PFSK-1 (cell line): ENCODE measurements at regions not wholly inside any gene's neighbourhood (a gene's known extent, or its start where the extent isn't known, plus 50 kb on each side); places are given as distances from the start of the nearest gene placed in this dataset.

Experiments used
- FOXP2 ChIP-seq: optimal IDR thresholded peaks from 2 replicates; pipeline ENCODE3; 2011; ENCODE audit warnings: borderline replicate concordance, control low read depth, inconsistent platforms; ENCODE audit not compliant: insufficient read depth; ENCODE audit errors: extremely low read length, extremely low read depth
- POLR2AphosphoS5 ChIP-seq: IDR thresholded peaks from 2 replicates; pipeline ENCODE4 v1.6.1; 2012; ENCODE audit warnings: low read depth, mild to moderate bottlenecking, control low read depth, low read length, moderate library complexity
- SIN3A ChIP-seq: IDR thresholded peaks from 2 replicates; pipeline ENCODE4 v1.6.1; 2012; ENCODE audit warnings: mild to moderate bottlenecking, low read length, moderate library complexity, borderline replicate concordance; ENCODE audit not compliant: insufficient read depth
- TAF1 ChIP-seq: IDR thresholded peaks from 2 replicates; pipeline ENCODE4 v1.6.1; 2012; ENCODE audit warnings: low read length, control low read depth, borderline replicate concordance; ENCODE audit not compliant: insufficient read depth
- TF ChIP-seq, protein P1 (sequence below), 2 experiments: IDR thresholded peaks; 2 replicates each; pipeline versions ENCODE4 v1.6.1 to v1.8.0; 2011 to 2012; ENCODE audit warnings: low read depth in 2 of 2, low read length in 2 of 2, control low read depth in 1 of 2, inconsistent platforms in 1 of 2, mild to moderate bottlenecking in 1 of 2, moderate library complexity in 1 of 2; ENCODE audit not compliant: insufficient read depth in 1 of 2

DNA sequence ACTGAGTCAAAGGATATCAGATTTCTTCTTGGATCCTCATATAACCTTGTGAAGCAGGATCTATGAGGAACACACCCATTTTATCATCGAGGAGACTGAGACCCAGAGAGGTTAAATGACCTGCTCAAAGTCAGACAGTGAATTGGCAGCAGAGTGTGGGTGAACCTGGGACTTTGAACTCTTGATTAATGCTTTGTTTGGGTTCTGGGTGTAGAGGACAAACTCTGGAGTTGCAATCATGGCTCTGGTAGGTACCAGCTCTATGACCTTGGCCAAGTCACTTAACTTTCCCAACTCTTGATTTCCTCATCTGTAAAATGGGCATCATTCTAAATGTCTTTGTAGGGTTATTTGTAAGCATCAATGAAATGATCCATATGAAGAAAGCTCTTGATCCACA, 166.4 kb downstream of the HAPSTR1 start:
- TF ChIP-seq, protein P1, sequence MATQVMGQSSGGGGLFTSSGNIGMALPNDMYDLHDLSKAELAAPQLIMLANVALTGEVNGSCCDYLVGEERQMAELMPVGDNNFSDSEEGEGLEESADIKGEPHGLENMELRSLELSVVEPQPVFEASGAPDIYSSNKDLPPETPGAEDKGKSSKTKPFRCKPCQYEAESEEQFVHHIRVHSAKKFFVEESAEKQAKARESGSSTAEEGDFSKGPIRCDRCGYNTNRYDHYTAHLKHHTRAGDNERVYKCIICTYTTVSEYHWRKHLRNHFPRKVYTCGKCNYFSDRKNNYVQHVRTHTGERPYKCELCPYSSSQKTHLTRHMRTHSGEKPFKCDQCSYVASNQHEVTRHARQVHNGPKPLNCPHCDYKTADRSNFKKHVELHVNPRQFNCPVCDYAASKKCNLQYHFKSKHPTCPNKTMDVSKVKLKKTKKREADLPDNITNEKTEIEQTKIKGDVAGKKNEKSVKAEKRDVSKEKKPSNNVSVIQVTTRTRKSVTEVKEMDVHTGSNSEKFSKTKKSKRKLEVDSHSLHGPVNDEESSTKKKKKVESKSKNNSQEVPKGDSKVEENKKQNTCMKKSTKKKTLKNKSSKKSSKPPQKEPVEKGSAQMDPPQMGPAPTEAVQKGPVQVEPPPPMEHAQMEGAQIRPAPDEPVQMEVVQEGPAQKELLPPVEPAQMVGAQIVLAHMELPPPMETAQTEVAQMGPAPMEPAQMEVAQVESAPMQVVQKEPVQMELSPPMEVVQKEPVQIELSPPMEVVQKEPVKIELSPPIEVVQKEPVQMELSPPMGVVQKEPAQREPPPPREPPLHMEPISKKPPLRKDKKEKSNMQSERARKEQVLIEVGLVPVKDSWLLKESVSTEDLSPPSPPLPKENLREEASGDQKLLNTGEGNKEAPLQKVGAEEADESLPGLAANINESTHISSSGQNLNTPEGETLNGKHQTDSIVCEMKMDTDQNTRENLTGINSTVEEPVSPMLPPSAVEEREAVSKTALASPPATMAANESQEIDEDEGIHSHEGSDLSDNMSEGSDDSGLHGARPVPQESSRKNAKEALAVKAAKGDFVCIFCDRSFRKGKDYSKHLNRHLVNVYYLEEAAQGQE (IDR thresholded peaks at IDR 0.05; ENCODE audit: insufficient read depth in 1 of 2, low read depth in 2 of 2, low read length in 2 of 2): no peak
- no peak for TF ChIP-seq POLR2AphosphoS5
- no peak for TF ChIP-seq SIN3A
- no peak for TF ChIP-seq TAF1
- TF ChIP-seq FOXP2: no peak
